ENCODE measurements at regions not wholly inside any gene's neighbourhood (a gene's known extent, or its start where the extent isn't known, plus 50 kb on each side); places are given as distances from the start of the nearest gene placed in this dataset.

DNA sequence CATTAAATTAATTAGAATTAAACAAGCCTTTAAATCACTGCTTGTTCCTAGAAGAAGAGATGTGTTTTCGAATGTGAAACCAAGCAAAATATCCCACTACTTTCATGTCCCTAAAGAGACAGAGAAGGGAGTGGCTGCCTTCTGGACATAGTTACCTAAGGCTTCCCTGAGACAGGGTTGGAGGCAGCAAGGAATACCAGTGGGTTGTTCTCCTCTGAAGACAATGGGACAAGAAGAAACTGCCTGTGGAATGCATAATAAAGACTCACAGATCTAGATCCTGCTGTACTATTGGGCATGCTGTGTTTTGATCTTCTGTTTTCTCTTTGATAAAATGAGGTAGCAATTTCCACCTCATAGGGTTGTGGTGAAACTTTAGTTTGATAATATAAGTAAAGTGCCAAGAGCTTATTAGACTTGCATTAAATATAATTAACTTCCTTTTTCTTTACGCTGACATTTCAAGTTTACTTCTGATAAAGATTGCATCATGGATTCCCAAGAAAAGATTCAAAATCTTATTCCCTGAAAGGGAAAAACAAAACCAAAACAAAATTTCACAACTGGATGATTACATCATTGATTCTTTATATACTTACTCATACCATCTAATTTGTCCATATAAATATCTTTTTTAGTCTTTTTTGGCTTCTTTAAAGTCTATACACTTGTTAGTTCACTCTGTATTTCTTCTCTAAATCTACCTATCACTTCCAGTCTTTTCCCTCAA is 621.3 kb downstream of the ETS1 start:
- Histone ChIP-seq H3K9ac (replicated peaks; ENCODE audit: extremely low read depth, insufficient read depth, low read length) (no peak overlapping the region), H3K27ac (ENCODE audit: insufficient read depth, low read depth, low read length) (no peak overlapping the region), H4K20me1 (replicated peaks; ENCODE audit: control insufficient read depth, extremely low read depth, insufficient read depth, low read length) (no peaks in the 10 kb centered on the region), H2AFZ (ENCODE audit: low read depth, low read length) (no peak overlapping the region), H3K4me3 (replicated peaks in 1 of 3; ENCODE audit: insufficient read depth in 1 of 3, low read depth in 1 of 3, low read length in 3 of 3) (no peak overlapping the region), H3K4me2 (ENCODE audit: insufficient read depth, low read length) (no peak overlapping the region), H3K9me1 (replicated peaks; ENCODE audit: control insufficient read depth, extremely low read depth, insufficient read depth, low read length) (no peaks in the 10 kb centered on the region), H3K4me1 (ENCODE audit: control insufficient read depth, extremely low read depth, insufficient read depth, low read length) (no peaks in the 10 kb centered on the region), H3K36me3 (ENCODE audit: control insufficient read depth in 2 of 2, extremely low read depth in 1 of 2, insufficient read depth in 2 of 2, low read length in 2 of 2) (no peaks in the 10 kb centered on the region), H3K9me3 (replicated peaks; ENCODE audit: control insufficient read depth, insufficient read depth, low read length) (no peaks in the 10 kb centered on the region), H3K27me3 (ENCODE audit: control insufficient read depth in 2 of 2, insufficient read depth in 2 of 2, low read length in 2 of 2) (no peaks in the 10 kb centered on the region), H3K79me2 (ENCODE audit: control insufficient read depth, insufficient read depth, low read length) (no peaks in the 10 kb centered on the region)
- intact Hi-C loops (cut with micrococcal nuclease) (no loop called here), dilution Hi-C loops (cut with MboI; ENCODE audit: extremely low pct_ligation_motif_present, low sequenced_read_pairs) (no loop called here)
- TF ChIP-seq JUN (IDR thresholded peaks at IDR 0.05; ENCODE audit: borderline replicate concordance, insufficient read depth, insufficient read length, low read depth) (no peak), FOS (IDR thresholded peaks at IDR 0.05; ENCODE audit: borderline replicate concordance, insufficient read depth, low read length) (no peak), MYC (IDR thresholded peaks at IDR 0.05; ENCODE audit: low read depth, low read length) (no peak), POLR2AphosphoS5 (IDR thresholded peaks at IDR 0.05; ENCODE audit: insufficient read depth, low read depth, low read length) (no peak), GATA2 (IDR thresholded peaks at IDR 0.05; ENCODE audit: insufficient read depth, insufficient read length, low read depth, low read length) (no peak), POLR2A (IDR thresholded peaks at IDR 0.05; ENCODE audit: low read depth, low read length) (no peak), EZH2 (IDR thresholded peaks at IDR 0.05; ENCODE audit: borderline replicate concordance, low read depth, low read length, severe bottlenecking) (no peak)
- TF ChIP-seq, protein P1, sequence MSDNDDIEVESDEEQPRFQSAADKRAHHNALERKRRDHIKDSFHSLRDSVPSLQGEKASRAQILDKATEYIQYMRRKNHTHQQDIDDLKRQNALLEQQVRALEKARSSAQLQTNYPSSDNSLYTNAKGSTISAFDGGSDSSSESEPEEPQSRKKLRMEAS (IDR thresholded peaks at IDR 0.05; ENCODE audit: insufficient read depth, insufficient read length): no peak
- TF ChIP-seq, protein P2, sequence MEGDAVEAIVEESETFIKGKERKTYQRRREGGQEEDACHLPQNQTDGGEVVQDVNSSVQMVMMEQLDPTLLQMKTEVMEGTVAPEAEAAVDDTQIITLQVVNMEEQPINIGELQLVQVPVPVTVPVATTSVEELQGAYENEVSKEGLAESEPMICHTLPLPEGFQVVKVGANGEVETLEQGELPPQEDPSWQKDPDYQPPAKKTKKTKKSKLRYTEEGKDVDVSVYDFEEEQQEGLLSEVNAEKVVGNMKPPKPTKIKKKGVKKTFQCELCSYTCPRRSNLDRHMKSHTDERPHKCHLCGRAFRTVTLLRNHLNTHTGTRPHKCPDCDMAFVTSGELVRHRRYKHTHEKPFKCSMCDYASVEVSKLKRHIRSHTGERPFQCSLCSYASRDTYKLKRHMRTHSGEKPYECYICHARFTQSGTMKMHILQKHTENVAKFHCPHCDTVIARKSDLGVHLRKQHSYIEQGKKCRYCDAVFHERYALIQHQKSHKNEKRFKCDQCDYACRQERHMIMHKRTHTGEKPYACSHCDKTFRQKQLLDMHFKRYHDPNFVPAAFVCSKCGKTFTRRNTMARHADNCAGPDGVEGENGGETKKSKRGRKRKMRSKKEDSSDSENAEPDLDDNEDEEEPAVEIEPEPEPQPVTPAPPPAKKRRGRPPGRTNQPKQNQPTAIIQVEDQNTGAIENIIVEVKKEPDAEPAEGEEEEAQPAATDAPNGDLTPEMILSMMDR (IDR thresholded peaks at IDR 0.05; ENCODE audit: extremely low read depth in 1 of 2, insufficient read depth in 1 of 2, low read depth in 1 of 2, low read length in 2 of 2): no peak
- CTCF ChIA-PET: no interaction called here
- FAIRE-seq: no peak
- BruUV-seq (replicated peaks): no TSS peak
- POLR2A ChIA-PET: no interaction called here
- no peak for DNase-seq (ENCODE audit: low read depth, low spot score)

All from endothelial cell of umbilical vein (primary cell).